ENCODE measurements at regions not wholly inside any gene's neighbourhood (a gene's known extent, or its start where the extent isn't known, plus 50 kb on each side); places are given as distances from the start of the nearest gene placed in this dataset.

DNA sequence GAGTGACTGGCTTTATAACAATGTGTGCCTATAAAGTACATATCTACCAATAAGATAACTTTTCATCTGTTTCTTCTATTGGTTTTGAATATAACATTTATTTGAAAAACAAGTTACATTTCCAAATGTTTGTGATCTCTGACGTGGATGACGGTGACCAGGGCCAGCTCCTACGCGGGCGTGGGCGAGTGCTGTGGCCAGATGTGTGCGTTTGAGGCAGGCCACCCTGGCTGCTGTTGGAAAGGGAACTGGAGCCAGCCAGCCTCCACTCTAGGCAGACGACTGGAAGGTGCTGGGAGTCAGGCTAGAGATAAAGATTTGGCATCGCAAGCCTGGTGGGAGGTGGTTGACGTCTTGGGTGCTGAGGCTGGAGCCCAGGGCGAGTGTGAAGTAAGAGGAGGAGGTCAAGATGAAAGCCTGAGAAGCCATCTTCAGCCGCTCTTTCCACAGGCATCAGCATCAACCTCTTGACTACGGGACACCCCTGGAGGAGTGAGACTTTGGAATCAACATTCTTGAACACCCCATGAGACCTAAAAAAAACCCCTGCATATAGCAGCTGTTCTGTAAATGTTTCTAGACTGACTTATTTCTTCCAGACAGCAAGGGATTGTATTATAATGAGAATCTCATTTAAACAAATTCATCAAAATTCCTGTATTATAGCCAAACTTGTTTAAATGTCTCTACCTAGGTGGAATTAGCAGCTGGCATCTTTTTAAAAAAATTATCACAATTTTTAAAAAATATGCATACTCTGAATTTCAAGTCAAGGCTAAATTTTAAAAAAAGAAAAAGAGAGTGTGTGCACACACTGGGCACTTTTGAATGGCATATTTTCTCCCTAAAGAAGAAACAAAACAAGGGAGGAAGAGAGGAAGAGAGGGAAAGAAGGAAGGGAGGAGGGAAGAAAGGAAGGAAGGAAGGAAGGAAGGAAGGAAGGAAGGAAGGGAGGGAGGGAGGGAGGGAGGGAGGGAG, 112.5 kb upstream of the SLC44A3 start:
- Histone ChIP-seq H3K9me2 (ENCODE audit: insufficient read depth) (no peaks in the 10 kb centered on the region), H3F3A (ENCODE audit: insufficient read depth, low read depth) (no peaks in the 10 kb centered on the region), H3K4me3 (no peak overlapping the region), H4K20me1 (ENCODE audit: insufficient read depth) (no peaks in the 10 kb centered on the region), H2AFZ (no peak overlapping the region), H3K4me1 (replicated peaks; ENCODE audit: insufficient read depth) (no peaks in the 10 kb centered on the region; the same call in 1 of the 2 replicates), H3K79me2 (ENCODE audit: low read depth) (no peaks in the 10 kb centered on the region), H3K36me3 (ENCODE audit: low read depth) (no peaks in the 10 kb centered on the region), H3K27me3 (ENCODE audit: insufficient read depth, low read depth) (no peaks in the 10 kb centered on the region), H3K4me2 (no peak overlapping the region), H3K27ac (no peak overlapping the region), H3K9me3 (ENCODE audit: insufficient read depth, low read depth) (no peaks in the 10 kb centered on the region; the same call in 1 of the 2 replicates)
- intact Hi-C loops (cut with micrococcal nuclease; ENCODE audit: unreplicated experiment), result loop anchor here (2.0 kb wide), 1 partner anchor 39 kb away; no protein-coding TSS in a partner anchor
- no TSS peak for BruUV-seq (replicated peaks)
- TF ChIP-seq CTCF (conservative IDR thresholded peaks at IDR 0.05) (no peak), EZH2 (IDR thresholded peaks at IDR 0.05; ENCODE audit: low read depth) (no peak)
- DNase-seq, result no peak
- ChIA-PET CTCF (no interaction called here), POLR2A (ENCODE audit: unreplicated experiment) (interaction anchor here (0.7 kb wide), 1 partner anchor 54 kb away, joined by 3 read pairs; no protein-coding TSS in a partner anchor)

GRCh38 chr1:94702442-94702815, 117.7 kb upstream of the SLC44A3 start:
- Histone ChIP-seq H3K4me2 (no peak overlapping the region), H4K20me1 (ENCODE audit: insufficient read depth) (no peaks in the 10 kb centered on the region), H3K9me2 (ENCODE audit: insufficient read depth) (no peaks in the 10 kb centered on the region), H3K36me3 (ENCODE audit: low read depth) (no peaks in the 10 kb centered on the region), H3F3A (ENCODE audit: insufficient read depth, low read depth) (peaks cover 13% of the 10 kb centered on the region; the same call in 1 of the 2 replicates), H3K4me3 (no peak overlapping the region), H2AFZ (no peak overlapping the region), H3K4me1 (replicated peaks; ENCODE audit: insufficient read depth) (peaks cover 16% of the 10 kb centered on the region), H3K79me2 (ENCODE audit: low read depth) (no peaks in the 10 kb centered on the region), H3K27me3 (ENCODE audit: insufficient read depth, low read depth) (no peaks in the 10 kb centered on the region), H3K9me3 (ENCODE audit: insufficient read depth, low read depth) (no peaks in the 10 kb centered on the region), H3K27ac (no peak overlapping the region)
- ChIA-PET CTCF (no interaction called here), POLR2A (ENCODE audit: unreplicated experiment) (no interaction called here)
- TF ChIP-seq EZH2 (IDR thresholded peaks at IDR 0.05; ENCODE audit: low read depth) (no peak), CTCF (conservative IDR thresholded peaks at IDR 0.05) (no peak)
- no peak for DNase-seq
- no TSS peak for BruUV-seq (replicated peaks)
- intact Hi-C loops (cut with micrococcal nuclease; ENCODE audit: unreplicated experiment), result no loop called here

GRCh38 chr1:94701796-94702441, 118.2 kb upstream of the SLC44A3 start:
- no peak overlapping the region for H3K4me2 ChIP-seq
- TF ChIP-seq EZH2 (IDR thresholded peaks at IDR 0.05; ENCODE audit: low read depth), result no peak
- no peak for TF ChIP-seq CTCF (conservative IDR thresholded peaks at IDR 0.05)
- intact Hi-C loops (cut with micrococcal nuclease; ENCODE audit: unreplicated experiment), result no loop called here
- no peaks in the 10 kb centered on the region for H3K27me3 ChIP-seq (ENCODE audit: insufficient read depth, low read depth)
- no peaks in the 10 kb centered on the region for H3K79me2 ChIP-seq (ENCODE audit: low read depth)
- H4K20me1 ChIP-seq (ENCODE audit: insufficient read depth), result no peaks in the 10 kb centered on the region
- H3K4me1 ChIP-seq (replicated peaks; ENCODE audit: insufficient read depth), result peaks cover 16% of the 10 kb centered on the region
- H3K27ac ChIP-seq, result no peak overlapping the region
- H3F3A ChIP-seq (ENCODE audit: insufficient read depth, low read depth), result peaks cover 13% of the 10 kb centered on the region; the same call in 1 of the 2 replicates
- DNase-seq, result no peak
- ChIA-PET POLR2A (ENCODE audit: unreplicated experiment) (interaction anchor here (0.6 kb wide), 1 partner anchor 97 kb away, joined by 8 read pairs; no protein-coding TSS in a partner anchor), CTCF (no interaction called here)
- no peaks in the 10 kb centered on the region for H3K36me3 ChIP-seq (ENCODE audit: low read depth)
- H3K9me3 ChIP-seq (ENCODE audit: insufficient read depth, low read depth), result no peaks in the 10 kb centered on the region
- no peaks in the 10 kb centered on the region for H3K9me2 ChIP-seq (ENCODE audit: insufficient read depth)
- no TSS peak for BruUV-seq (replicated peaks)
- no peak overlapping the region for H3K4me3 ChIP-seq
- H2AFZ ChIP-seq, result no peak overlapping the region

All from PC-9 (cell line).